Stimulated activated naive CD8-positive, alpha-beta T cell treated with anti-CD3 and anti-CD28 coated beads, Interleukin-15, Interleukin-2, amounts not matched to agents 100 U/mL and 50 U/mL, for 24 hours (primary cell): ENCODE measurements at regions not wholly inside any gene's neighbourhood (a gene's known extent, or its start where the extent isn't known, plus 50 kb on each side); places are given as distances from the start of the nearest gene placed in this dataset.
"Not testable (repeated sequence)": the region's sequence is repeated elsewhere in the genome, so short reads cannot be mapped to it uniquely, and the experiment has no call there.

Source experiments
- ATAC-seq: fragments of 150-1000 bp; cut with Tn5 transposase; one replicate; pipeline ENCODE4 v1.10.0; 2021
- DNase-seq: peaks from one replicate; pipeline ENCODE4 v3.0.0; 2021

GRCh38 chr17:53490447-53490968 is 332.2 kb upstream of the KIF2B start:
- ATAC-seq (no peak), DNase-seq (no peak)

- ATAC-seq (no peak), DNase-seq (no peak)
These were observed 339.0 kb upstream of the KIF2B start for GRCh38 chr17:53483704-53484103.

DNA sequence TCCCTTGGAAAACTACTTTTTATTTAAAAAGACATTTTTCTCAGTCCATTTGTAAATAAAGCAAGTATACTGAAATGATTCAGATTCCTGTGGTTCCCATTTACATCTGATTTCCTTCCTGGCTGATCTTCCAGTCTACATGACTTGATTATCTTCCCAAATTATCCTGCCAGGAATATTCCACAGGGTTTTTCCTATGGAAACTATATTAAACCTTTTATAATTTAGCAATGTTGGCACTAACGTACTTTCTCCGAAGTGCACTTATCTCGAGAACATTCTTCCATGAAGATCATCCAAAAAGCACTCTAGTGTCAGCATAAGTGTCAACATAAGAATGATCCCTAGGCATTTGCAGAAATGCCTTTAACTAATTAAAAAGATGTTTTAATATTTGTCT is 347.7 kb upstream of the KIF2B start:
- DNase-seq: no peak
- ATAC-seq: no peak

GRCh38 chr17:53472586-53472985 is 350.1 kb upstream of the KIF2B start:
- no peak for ATAC-seq
- no peak for DNase-seq

- no peak for ATAC-seq
- no peak for DNase-seq
These were observed 351.2 kb upstream of the KIF2B start for GRCh38 chr17:53471514-53471913.

DNA sequence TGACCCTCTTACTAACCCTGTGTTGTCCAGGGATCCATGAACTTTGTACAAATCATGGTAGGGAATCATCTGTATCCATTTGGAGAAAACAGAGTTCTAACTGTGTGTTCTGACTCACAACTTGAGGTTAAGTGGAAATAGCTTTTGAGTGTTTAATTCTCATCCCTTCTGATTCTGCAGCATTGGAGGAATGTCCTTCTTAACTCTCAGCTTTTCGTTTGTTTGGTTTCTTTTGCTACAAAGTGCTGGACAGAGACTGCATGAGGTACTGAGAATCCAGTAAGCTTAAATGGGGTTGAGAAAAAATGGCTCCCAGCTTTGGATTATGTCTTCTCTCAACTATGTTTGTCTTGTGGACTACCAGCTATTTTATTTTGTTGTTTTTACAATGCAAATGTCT is 352.1 kb upstream of the KIF2B start:
- no peak for DNase-seq
- ATAC-seq: no peak

- ATAC-seq: no peak
- no peak for DNase-seq
These were observed 356.0 kb upstream of the KIF2B start for GRCh38 chr17:53466733-53467132.

DNA sequence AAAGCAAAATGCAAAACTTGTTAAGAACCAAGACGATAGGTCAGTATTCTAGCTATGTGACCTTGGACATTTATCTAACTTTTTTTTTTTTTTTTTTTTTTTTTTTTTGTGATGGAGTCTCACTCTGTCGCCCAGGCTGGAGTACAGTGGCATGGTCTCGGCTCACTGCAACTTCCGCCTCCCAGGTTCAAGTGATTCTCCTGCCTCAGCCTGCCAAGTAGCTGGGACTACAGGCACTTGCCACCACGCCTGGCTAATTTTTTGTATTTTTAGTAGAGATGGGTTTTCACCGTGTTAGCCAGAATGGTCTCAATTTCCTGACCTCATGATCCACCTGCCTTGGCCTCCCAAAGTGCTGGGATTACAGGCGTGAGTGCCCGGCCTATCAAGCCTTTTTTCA is 358.3 kb upstream of the KIF2B start:
- not testable (repeated sequence) for DNase-seq, ATAC-seq

DNA sequence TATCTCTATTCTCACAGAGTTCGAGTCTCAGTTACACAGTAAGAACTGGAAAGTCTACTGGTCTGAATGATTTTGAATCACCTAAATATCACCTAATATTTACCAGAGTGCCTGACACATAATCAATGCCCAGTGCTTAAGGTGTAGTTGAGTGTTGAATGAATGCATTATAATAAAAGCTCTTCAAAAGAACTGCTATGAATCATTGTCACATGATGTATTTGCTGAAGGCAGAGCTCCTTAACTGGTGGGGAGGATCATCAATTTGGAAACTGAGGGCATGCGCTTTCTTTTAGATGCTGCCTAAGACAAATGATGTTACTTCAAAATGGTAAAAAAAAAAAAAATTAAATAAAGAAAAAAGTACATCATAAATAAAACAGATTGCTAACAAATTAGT is 359.4 kb upstream of the KIF2B start:
- ATAC-seq (no peak), DNase-seq (no peak)

DNA sequence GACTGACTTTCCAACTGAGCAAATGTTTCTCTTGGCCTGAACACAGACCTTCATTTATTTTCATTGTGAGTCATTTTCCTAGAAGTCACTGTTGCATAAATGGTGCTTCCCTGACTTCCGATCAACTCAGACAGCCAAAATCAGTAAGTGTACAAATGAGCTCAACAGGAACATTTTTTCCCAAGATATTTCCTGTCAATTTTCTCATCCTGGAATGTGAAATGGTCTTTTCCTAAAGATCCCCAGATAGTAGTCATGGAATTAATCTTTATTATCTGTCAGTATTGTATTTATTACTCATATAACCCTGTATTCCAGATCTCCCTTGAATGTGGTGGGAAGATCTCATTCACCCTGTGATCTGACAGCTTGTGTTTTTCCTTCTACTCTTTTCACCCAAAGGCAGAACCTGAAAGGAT is 360.3 kb upstream of the KIF2B start:
- ATAC-seq (no peak), DNase-seq (no peak)

DNA sequence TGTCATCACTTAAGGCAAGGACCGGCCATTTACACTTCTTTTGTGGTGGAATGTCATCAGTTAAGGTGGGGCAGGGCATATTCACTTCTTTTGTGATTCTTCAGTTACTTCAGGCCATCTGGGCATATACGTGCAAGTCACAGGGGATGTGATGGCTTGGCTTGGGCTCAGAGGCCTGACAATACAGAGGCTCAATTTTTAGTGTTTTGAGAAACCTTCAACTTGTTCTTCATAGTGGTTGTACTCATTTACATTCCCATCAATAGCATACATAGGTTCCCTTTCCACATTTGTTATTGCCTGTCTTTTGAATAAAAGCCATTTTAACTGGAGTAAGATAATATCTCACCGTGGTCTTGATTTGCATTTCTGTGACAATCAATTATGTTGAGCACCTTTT is 366.8 kb upstream of the KIF2B start:
- not testable (repeated sequence) for ATAC-seq

GRCh38 chr17:53454337-53454736 is 368.4 kb upstream of the KIF2B start:
- no peak for ATAC-seq
- DNase-seq: no peak

More for the DNA sequence above, 366.8 kb upstream of the KIF2B start:
- not testable (repeated sequence) for DNase-seq

GRCh38 chr17:53449324-53449723 is 373.4 kb upstream of the KIF2B start:
- ATAC-seq (no peak), DNase-seq (no peak)

GRCh38 chr17:53428913-53429312 is 393.8 kb upstream of the KIF2B start:
- DNase-seq (no peak), ATAC-seq (no peak)

DNA sequence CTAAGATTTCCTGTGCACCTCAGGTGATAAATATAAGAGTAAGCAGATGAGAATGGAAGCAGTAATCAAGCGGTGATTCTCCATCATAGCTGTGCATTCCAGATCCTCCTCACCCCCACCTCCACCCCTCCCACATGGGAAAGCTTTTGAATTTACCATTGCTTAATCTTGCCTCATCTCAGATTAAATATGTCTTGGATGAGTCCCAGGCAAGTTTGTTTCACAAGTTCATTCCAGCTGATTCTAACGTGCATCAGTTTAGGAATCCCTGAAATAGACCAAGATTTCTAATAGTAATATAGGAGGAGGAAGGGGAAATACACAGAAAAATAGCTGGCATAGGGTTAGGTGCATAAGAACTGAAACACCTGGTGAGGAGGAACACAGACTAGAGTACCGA is 396.2 kb upstream of the KIF2B start:
- ATAC-seq: no peak
- DNase-seq: no peak

GRCh38 chr17:53420035-53420641 is 402.6 kb upstream of the KIF2B start:
- DNase-seq (no peak), ATAC-seq (no peak)

DNA sequence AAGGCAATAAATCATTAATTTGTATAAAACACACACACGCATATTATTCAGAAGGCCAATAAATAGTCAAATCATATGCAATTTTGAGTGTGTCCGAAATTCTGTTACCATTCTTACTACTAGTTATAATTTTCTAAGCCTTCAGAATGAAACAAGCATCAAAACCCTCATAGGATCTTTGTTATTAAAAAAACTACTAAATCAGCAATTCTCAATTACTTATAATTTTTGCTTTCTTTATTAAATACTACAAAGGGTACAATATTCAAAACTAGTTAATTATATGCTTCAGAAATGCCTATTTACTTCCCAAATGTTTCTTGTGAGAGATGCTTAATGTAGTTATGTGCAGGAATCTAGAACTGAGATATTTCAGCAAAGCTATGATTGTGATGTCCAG is 413.1 kb upstream of the KIF2B start:
- DNase-seq: no peak
- ATAC-seq: no peak

DNA sequence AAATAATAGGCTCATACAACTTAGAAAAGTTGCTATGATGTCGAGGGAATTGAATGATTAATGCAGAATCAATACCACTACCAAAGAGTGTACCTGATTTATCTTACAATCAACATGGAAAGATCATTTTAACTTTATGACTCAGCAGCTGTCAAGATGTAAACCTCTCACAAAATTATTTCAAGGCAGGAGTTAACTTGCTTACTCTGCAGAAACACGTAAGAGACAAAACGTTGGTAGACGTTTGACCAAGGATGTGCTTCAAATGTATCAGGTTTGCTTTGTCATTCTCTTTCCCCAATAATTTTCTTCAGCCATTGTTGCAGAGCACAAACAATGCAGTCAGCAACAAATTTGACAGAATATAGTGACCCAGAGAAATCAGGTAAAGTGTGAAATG is 415.8 kb upstream of the KIF2B start:
- ATAC-seq (no peak), DNase-seq (no peak)

DNA sequence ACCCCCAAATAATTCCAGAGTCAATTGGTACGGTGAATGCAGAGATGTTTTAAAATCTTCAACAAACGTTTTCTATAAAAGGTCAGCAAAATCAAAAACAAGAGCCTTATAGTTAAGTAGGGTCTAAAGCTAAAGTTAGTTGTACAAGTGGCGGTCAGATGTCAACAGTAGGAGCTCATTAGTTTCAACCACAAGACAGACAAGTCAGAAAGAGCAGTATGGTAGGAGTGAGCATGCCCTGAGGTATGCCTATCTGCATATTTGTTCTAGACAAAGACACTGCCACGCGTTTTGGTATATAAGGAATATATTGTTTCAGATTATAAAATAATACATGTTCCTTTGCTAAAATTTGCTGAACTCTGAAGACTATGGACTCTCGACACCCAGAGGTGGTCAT is 431.5 kb upstream of the KIF2B start:
- ATAC-seq (no peak), DNase-seq (no peak)

- ATAC-seq: no peak
These were observed 432.2 kb upstream of the KIF2B start for GRCh38 chr17:53390575-53390974.

DNA sequence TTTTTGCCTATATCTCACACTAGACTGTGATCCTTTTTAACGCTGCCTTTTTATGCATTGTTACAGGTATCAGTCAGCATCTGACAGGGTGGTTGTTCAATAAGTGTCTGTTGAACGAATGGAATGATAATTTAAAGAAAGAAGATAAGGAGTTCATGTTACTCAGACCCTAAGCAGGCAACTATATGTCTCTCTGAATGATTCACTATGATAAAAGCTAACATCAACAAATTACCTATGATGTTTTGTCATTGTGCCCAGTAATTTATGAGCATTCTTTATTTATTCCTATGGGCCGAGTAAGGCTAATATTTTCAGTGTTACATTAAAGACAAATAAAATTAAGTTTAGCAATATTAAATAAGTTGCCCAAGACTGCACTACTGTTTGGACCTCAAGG is 435.0 kb upstream of the KIF2B start:
- no peak for ATAC-seq

More at GRCh38 chr17:53390575-53390974, 432.2 kb upstream of the KIF2B start:
- no peak for DNase-seq

GRCh38 chr17:53353919-53354351 is 468.8 kb upstream of the KIF2B start:
- DNase-seq (no peak), ATAC-seq (no peak)

More for the DNA sequence above, 435.0 kb upstream of the KIF2B start:
- no peak for DNase-seq

- ATAC-seq (no peak), DNase-seq (no peak)
These were observed 477.9 kb upstream of the KIF2B start for GRCh38 chr17:53344778-53345177.

- ATAC-seq: no peak
- DNase-seq: no peak
These were observed 486.4 kb upstream of the KIF2B start for GRCh38 chr17:53336281-53336680.
